ENCODE measurements at regions not wholly inside any gene's neighbourhood (a gene's known extent, or its start where the extent isn't known, plus 50 kb on each side); places are given as distances from the start of the nearest gene placed in this dataset.

GRCh38 chr19:32223595-32224370 lies 121.6 kb upstream of the ZNF507 start:
- Mint-ChIP-seq H3K4me1 (peaks cover 15% of the 10 kb centered on the region), H3K27me3 (peaks cover 35% of the 10 kb centered on the region), H3K9me3 (no peaks in the 10 kb centered on the region), H3K36me3 (ENCODE audit: low read depth) (no peaks in the 10 kb centered on the region), H3K4me3 (no peak overlapping the region), H3K27ac (no peak overlapping the region)
- DNase-seq, result no peak
- POLR2A ChIA-PET, result no interaction called here
- CTCF ChIA-PET, result interaction anchor here (0.9 to 1.5 kb wide), 7 partner anchors 13 to 1557 kb away, joined by 3 to 5 read pairs (median 3); no protein-coding TSS in a partner anchor

- Mint-ChIP-seq H3K27ac (no peak overlapping the region), H3K27me3 (peaks cover 32% of the 10 kb centered on the region), H3K4me3 (no peak overlapping the region), H3K9me3 (no peaks in the 10 kb centered on the region), H3K36me3 (ENCODE audit: low read depth) (no peaks in the 10 kb centered on the region), H3K4me1 (peaks cover 15% of the 10 kb centered on the region)
- DNase-seq, result peak; percentile 47
- CTCF ChIA-PET, result interaction anchor here (0.9 to 1.5 kb wide), 7 partner anchors 14 to 1558 kb away, joined by 3 to 5 read pairs (median 3); no protein-coding TSS in a partner anchor
- POLR2A ChIA-PET, result no interaction called here
These were observed 120.8 kb upstream of the ZNF507 start for GRCh38 chr19:32224371-32225244.

- Mint-ChIP-seq H3K27me3 (peaks cover 23% of the 10 kb centered on the region), H3K36me3 (ENCODE audit: low read depth) (no peaks in the 10 kb centered on the region), H3K27ac (no peak overlapping the region), H3K4me1 (peaks cover 15% of the 10 kb centered on the region), H3K4me3 (no peak overlapping the region), H3K9me3 (no peaks in the 10 kb centered on the region)
- CTCF ChIA-PET, result no interaction called here
- no peak for DNase-seq
- POLR2A ChIA-PET, result no interaction called here
These were observed 117.7 kb upstream of the ZNF507 start for GRCh38 chr19:32227561-32228165.

GRCh38 chr19:32230441-32230840 lies 115.0 kb upstream of the ZNF507 start:
- Mint-ChIP-seq H3K36me3 (ENCODE audit: low read depth) (no peaks in the 10 kb centered on the region), H3K27me3 (peaks cover 6% of the 10 kb centered on the region), H3K27ac (no peak overlapping the region), H3K4me1 (no peaks in the 10 kb centered on the region), H3K4me3 (no peak overlapping the region), H3K9me3 (no peaks in the 10 kb centered on the region)
- CTCF ChIA-PET, result no interaction called here
- POLR2A ChIA-PET, result no interaction called here
- no peak for DNase-seq

GRCh38 chr19:32231020-32231419 lies 114.4 kb upstream of the ZNF507 start:
- peaks cover 2% of the 10 kb centered on the region for H3K27me3 Mint-ChIP-seq
- POLR2A ChIA-PET, result no interaction called here

GRCh38 chr19:32231691-32232090 lies 113.7 kb upstream of the ZNF507 start:
- DNase-seq, result no peak
- no peak overlapping the region for H3K4me3 Mint-ChIP-seq
- H3K27ac Mint-ChIP-seq, result no peak overlapping the region
- no peaks in the 10 kb centered on the region for H3K36me3 Mint-ChIP-seq (ENCODE audit: low read depth)
- H3K27me3 Mint-ChIP-seq, result no peaks in the 10 kb centered on the region
- POLR2A ChIA-PET, result no interaction called here
- no peaks in the 10 kb centered on the region for H3K9me3 Mint-ChIP-seq
- H3K4me1 Mint-ChIP-seq, result no peaks in the 10 kb centered on the region
- CTCF ChIA-PET, result no interaction called here

More at GRCh38 chr19:32231020-32231419, 114.4 kb upstream of the ZNF507 start:
- no peaks in the 10 kb centered on the region for H3K36me3 Mint-ChIP-seq (ENCODE audit: low read depth)
- CTCF ChIA-PET, result no interaction called here
- no peaks in the 10 kb centered on the region for H3K9me3 Mint-ChIP-seq
- H3K27ac Mint-ChIP-seq, result no peak overlapping the region
- H3K4me1 Mint-ChIP-seq, result no peaks in the 10 kb centered on the region
- no peak overlapping the region for H3K4me3 Mint-ChIP-seq
- DNase-seq, result no peak

- no peak overlapping the region for H3K4me3 Mint-ChIP-seq
- DNase-seq, result no peak
- ChIA-PET POLR2A (no interaction called here), CTCF (no interaction called here)
- no peaks in the 10 kb centered on the region for H3K27me3 Mint-ChIP-seq
- H3K9me3 Mint-ChIP-seq, result no peaks in the 10 kb centered on the region
- H3K4me1 Mint-ChIP-seq, result no peaks in the 10 kb centered on the region
- H3K36me3 Mint-ChIP-seq (ENCODE audit: low read depth), result no peaks in the 10 kb centered on the region
- no peak overlapping the region for H3K27ac Mint-ChIP-seq
These were observed 113.0 kb upstream of the ZNF507 start for GRCh38 chr19:32232449-32232848.

- Mint-ChIP-seq H3K27ac (no peak overlapping the region), H3K36me3 (ENCODE audit: low read depth) (no peaks in the 10 kb centered on the region), H3K4me3 (no peak overlapping the region), H3K4me1 (no peaks in the 10 kb centered on the region), H3K9me3 (no peaks in the 10 kb centered on the region), H3K27me3 (no peaks in the 10 kb centered on the region)
- CTCF ChIA-PET, result no interaction called here
- no peak for DNase-seq
- POLR2A ChIA-PET, result no interaction called here
These were observed 112.3 kb upstream of the ZNF507 start for GRCh38 chr19:32233091-32233490.

GRCh38 chr19:32233885-32234284 lies 111.5 kb upstream of the ZNF507 start:
- Mint-ChIP-seq H3K27me3 (no peaks in the 10 kb centered on the region), H3K4me3 (no peak overlapping the region), H3K9me3 (no peaks in the 10 kb centered on the region), H3K4me1 (no peaks in the 10 kb centered on the region), H3K36me3 (ENCODE audit: low read depth) (no peaks in the 10 kb centered on the region), H3K27ac (no peak overlapping the region)
- ChIA-PET CTCF (no interaction called here), POLR2A (no interaction called here)
- DNase-seq, result no peak

GRCh38 chr19:32234663-32235217 lies 110.7 kb upstream of the ZNF507 start:
- no peaks in the 10 kb centered on the region for H3K27me3 Mint-ChIP-seq

GRCh38 chr19:32238076-32238475 lies 107.3 kb upstream of the ZNF507 start:
- CTCF ChIA-PET, result no interaction called here
- H3K9me3 Mint-ChIP-seq, result no peaks in the 10 kb centered on the region
- no peaks in the 10 kb centered on the region for H3K36me3 Mint-ChIP-seq (ENCODE audit: low read depth)
- H3K4me3 Mint-ChIP-seq, result no peak overlapping the region
- H3K4me1 Mint-ChIP-seq, result no peaks in the 10 kb centered on the region
- POLR2A ChIA-PET, result no interaction called here
- no peak for DNase-seq
- no peak overlapping the region for H3K27ac Mint-ChIP-seq
- no peaks in the 10 kb centered on the region for H3K27me3 Mint-ChIP-seq

More at GRCh38 chr19:32234663-32235217, 110.7 kb upstream of the ZNF507 start:
- ChIA-PET CTCF (no interaction called here), POLR2A (no interaction called here)
- Mint-ChIP-seq H3K36me3 (ENCODE audit: low read depth) (no peaks in the 10 kb centered on the region), H3K27ac (no peak overlapping the region), H3K9me3 (no peaks in the 10 kb centered on the region), H3K4me3 (no peak overlapping the region), H3K4me1 (no peaks in the 10 kb centered on the region)
- DNase-seq, result no peak

GRCh38 chr19:32240316-32240715 lies 105.1 kb upstream of the ZNF507 start:
- ChIA-PET CTCF (no interaction called here), POLR2A (no interaction called here)
- no peak for DNase-seq
- Mint-ChIP-seq H3K9me3 (no peaks in the 10 kb centered on the region), H3K27ac (no peak overlapping the region), H3K27me3 (no peaks in the 10 kb centered on the region), H3K36me3 (ENCODE audit: low read depth) (no peaks in the 10 kb centered on the region), H3K4me3 (no peak overlapping the region), H3K4me1 (no peaks in the 10 kb centered on the region)

GRCh38 chr19:32241306-32241705 lies 104.1 kb upstream of the ZNF507 start:
- Mint-ChIP-seq H3K9me3 (no peaks in the 10 kb centered on the region), H3K4me3 (no peak overlapping the region), H3K27me3 (no peaks in the 10 kb centered on the region), H3K36me3 (ENCODE audit: low read depth) (no peaks in the 10 kb centered on the region), H3K4me1 (no peaks in the 10 kb centered on the region), H3K27ac (no peak overlapping the region)
- CTCF ChIA-PET, result no interaction called here
- DNase-seq, result no peak
- POLR2A ChIA-PET, result no interaction called here

All from activated CD4-positive, alpha-beta T cell treated with anti-CD3 and anti-CD28 coated beads, Interleukin-2, amount 10 ng/mL, durations not matched to agents 7 days and 5 days (primary cell).